Natural killer cell treated with Interleukin-12 subunit alpha and Interleukin-12 subunit beta and Interleukin-15 and Interleukin-18, amount 100 ng/mL, for 72 hours (primary cell): ENCODE measurements at regions not wholly inside any gene's neighbourhood (a gene's known extent, or its start where the extent isn't known, plus 50 kb on each side); places are given as distances from the start of the nearest gene placed in this dataset.
A peak's percentile ranks its signal among the peaks of the same experiment; 100 is the strongest.
"Not testable (repeated sequence)": the region's sequence is repeated elsewhere in the genome, so short reads cannot be mapped to it uniquely, and the experiment has no call there.

Experiments
- ATAC-seq, 2 donors: fragments of 150-1000 bp; cut with Tn5 transposase in 1 of 2; sonication (Bioruptor Pico), chemical (Tn5 transposase) in 1 of 2; 2 replicates each; pipeline ENCODE4 v1.10.0; 2021
- DNase-seq: peaks from one replicate; pipeline ENCODE4 v3.0.0; 2022; ENCODE audit warnings: low spot score
- H3K27ac Mint-ChIP-seq, 2 donors: 1 replicate in 1 of 2; 2 replicates in 1 of 2; pipeline ENCODE4 v1.8.0; 2022; ENCODE audit warnings: mixed read lengths in 2 of 2, mild to moderate bottlenecking in 1 of 2, moderate library complexity in 1 of 2
- H3K27me3 Mint-ChIP-seq, 2 donors: 1 replicate in 1 of 2; 2 replicates in 1 of 2; pipeline ENCODE4 v1.8.0; 2022; ENCODE audit warnings: mixed read lengths in 2 of 2
- H3K36me3 Mint-ChIP-seq: one replicate; pipeline ENCODE4 v1.8.0; 2022; ENCODE audit warnings: mixed read lengths
- H3K4me1 Mint-ChIP-seq, 2 donors: 1 replicate in 1 of 2; 2 replicates in 1 of 2; pipeline ENCODE4 v1.8.0; 2022; ENCODE audit warnings: low read depth in 2 of 2, mixed read lengths in 2 of 2, mild to moderate bottlenecking in 1 of 2
- H3K4me3 Mint-ChIP-seq: one replicate; pipeline ENCODE4 v1.8.0; 2022; ENCODE audit warnings: mixed read lengths
- H3K9me3 Mint-ChIP-seq: 2 replicates; pipeline ENCODE4 v1.8.0; 2022; ENCODE audit warnings: mixed read lengths

DNA sequence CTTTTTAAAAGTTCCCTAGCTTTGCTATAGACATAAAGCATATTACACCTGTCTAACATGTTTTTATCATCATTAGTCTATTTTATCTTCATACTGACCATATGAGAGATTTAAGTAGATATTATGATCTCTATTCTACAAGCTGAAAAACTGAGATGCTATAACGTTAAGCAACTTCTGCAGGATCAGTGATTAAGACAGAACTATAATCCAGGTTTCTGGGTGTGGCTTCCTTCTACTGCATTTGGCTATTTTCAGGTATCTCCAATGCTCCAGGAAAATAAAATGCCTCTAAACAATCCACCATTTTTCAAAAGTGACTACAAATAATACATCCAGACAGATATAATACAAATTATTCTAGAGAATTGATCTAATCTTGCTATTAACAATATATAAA lies 53.4 kb downstream of the RGS2 start:
- H3K36me3 Mint-ChIP-seq, result no peaks in the 10 kb centered on the region
- no peak for ATAC-seq
- H3K27me3 Mint-ChIP-seq, result no peaks in the 10 kb centered on the region
- H3K4me3 Mint-ChIP-seq, result no peak overlapping the region
- peaks cover 0 to 4% of the 10 kb centered on the region in 2 donors for H3K4me1 Mint-ChIP-seq
- H3K9me3 Mint-ChIP-seq, result no peaks in the 10 kb centered on the region
- H3K27ac Mint-ChIP-seq, result no peak overlapping the region
- DNase-seq, result no peak

DNA sequence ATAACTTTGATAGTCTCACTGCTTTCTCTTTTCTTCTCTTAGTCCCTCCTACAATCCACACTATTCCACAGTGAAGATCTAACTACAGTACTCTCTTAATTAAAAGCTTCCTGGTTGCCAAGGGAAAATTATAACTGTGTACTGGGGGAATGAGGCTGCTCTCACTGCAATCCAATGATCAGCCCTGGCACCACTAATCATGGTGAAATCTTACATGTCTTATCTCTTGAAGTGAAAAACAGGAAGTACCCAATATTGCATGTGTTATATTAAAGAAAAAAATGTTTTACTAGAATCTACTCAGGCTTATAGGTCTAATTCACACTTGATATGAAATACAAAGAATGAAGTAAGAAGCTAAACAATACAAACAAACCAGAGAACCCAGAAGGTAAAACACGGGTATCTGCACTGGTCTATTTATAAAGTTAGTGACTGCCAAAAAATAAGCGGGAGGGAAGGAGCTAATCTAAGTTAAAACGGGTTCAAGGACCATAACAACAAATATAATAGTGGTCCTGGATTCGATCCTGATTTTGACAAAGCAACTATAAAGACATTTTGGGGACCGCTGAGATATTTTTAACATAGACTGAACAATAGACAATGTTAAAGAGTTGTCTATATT lies 57.5 kb downstream of the RGS2 start:
- no peak overlapping the region for H3K27ac Mint-ChIP-seq
- no peak overlapping the region for H3K4me3 Mint-ChIP-seq
- H3K4me1 Mint-ChIP-seq, result peaks cover 0 to 4% of the 10 kb centered on the region in 2 donors
- ATAC-seq (no peak), DNase-seq (no peak)
- H3K27me3 Mint-ChIP-seq, result peaks cover 0 to 3% of the 10 kb centered on the region in 2 donors
- H3K36me3 Mint-ChIP-seq, result no peaks in the 10 kb centered on the region
- H3K9me3 Mint-ChIP-seq, result no peaks in the 10 kb centered on the region

DNA sequence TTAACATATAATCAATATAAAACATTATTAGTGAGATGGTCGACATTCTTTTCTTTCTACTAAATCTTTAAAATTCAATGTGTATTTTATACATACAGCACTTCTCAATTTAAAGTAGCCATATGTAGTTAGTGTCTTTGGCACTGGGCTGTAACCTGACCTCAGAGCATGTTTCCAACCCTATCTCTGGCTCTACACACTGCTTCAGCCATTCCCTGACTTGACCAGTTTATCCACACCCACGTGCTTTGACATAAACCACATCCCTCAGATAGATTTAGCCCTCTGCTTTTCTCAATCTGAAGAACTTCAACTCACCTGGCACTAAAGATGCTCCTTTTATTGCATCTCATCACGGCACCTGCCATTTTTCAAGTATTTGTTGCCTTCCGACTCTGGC lies 58.3 kb downstream of the RGS2 start:
- no peak for DNase-seq
- Mint-ChIP-seq H3K9me3 (no peaks in the 10 kb centered on the region), H3K27ac (no peak overlapping the region), H3K4me1 (peaks cover 0 to 4% of the 10 kb centered on the region in 2 donors), H3K36me3 (no peaks in the 10 kb centered on the region), H3K4me3 (no peak overlapping the region), H3K27me3 (peaks cover 0 to 3% of the 10 kb centered on the region in 2 donors)
- ATAC-seq, result no peak

DNA sequence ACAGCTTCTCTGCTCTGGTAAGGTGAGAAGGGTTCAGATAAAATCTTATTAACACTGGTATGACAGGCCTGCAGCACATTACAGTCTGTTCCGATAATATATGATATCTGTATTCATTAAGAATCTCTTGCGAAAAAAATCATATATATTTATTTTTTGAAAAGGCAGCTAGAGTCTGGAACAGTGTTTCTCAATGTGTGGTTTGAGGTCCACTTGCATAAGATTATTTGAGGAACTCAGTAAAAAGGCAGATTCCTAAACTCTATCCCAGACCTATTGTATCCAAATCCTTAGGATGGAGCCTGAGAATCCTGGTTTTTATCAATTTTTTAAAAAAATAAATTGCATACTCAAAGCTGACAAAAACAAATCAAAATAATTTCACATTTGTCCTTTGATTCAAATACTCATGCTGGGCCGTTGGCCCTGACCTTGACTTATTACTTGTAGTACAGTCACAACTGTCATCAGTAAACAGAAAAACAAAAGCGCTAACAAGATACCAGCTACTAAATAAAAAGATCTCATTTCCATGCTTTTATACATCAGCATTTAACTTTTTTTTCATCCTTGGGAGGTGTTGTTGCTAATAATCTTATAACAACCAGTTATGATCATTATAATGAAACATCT lies 60.6 kb downstream of the RGS2 start:
- H3K36me3 Mint-ChIP-seq, result no peaks in the 10 kb centered on the region
- H3K27me3 Mint-ChIP-seq, result peaks cover 3 to 6% of the 10 kb centered on the region in 2 donors
- ATAC-seq (no peak), DNase-seq (no peak)
- H3K9me3 Mint-ChIP-seq, result no peaks in the 10 kb centered on the region
- H3K4me3 Mint-ChIP-seq, result no peak overlapping the region
- H3K27ac Mint-ChIP-seq, result no peak overlapping the region
- H3K4me1 Mint-ChIP-seq, result peaks cover 0 to 4% of the 10 kb centered on the region in 2 donors

DNA sequence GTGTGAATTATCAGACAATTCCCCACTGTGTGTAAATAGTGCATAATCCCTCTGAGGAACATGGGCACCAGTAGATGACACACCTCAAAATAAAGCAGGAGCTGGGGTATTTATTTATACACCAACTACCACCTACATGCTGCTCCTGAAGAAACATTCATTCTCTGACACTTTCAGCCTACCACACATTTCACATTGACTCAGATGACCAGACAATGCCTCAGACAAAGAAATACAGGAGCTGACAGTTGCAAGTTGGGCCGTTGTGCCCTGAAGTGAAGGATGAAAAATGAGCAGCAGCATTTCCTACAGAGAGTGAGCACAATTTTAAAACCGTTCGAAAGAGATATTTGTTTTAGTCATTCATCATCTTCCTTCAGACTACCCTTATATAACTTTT lies 63.2 kb downstream of the RGS2 start:
- no peak overlapping the region for H3K4me3 Mint-ChIP-seq
- no peaks in the 10 kb centered on the region for H3K36me3 Mint-ChIP-seq
- H3K27ac Mint-ChIP-seq, result no peak overlapping the region
- no peaks in the 10 kb centered on the region for H3K9me3 Mint-ChIP-seq
- no peaks in the 10 kb centered on the region for H3K4me1 Mint-ChIP-seq
- ATAC-seq (no peak), DNase-seq (no peak)
- peaks cover 6 to 22% of the 10 kb centered on the region in 2 donors for H3K27me3 Mint-ChIP-seq

DNA sequence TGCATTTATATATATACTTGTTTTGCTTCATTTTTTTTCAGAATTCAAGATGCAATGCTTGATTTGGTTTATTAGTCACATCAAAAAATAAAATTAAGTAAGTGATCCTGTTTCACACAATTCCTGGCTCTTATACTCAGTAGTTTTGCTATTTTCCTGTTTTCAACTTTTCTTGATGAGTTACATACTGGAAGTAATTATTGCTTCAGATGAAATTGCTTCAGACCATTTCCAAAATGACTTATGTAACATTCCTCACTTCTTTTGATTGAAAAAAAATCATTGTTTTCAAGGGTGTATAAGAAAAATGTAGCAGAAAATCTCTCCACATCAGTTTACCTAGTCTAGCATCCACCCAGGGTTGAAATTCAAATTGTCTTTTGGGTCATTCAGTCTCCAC lies 65.0 kb downstream of the RGS2 start:
- Mint-ChIP-seq H3K27me3 (peaks cover 3 to 22% of the 10 kb centered on the region in 2 donors), H3K36me3 (no peaks in the 10 kb centered on the region), H3K27ac (no peak overlapping the region), H3K4me3 (no peak overlapping the region), H3K9me3 (no peaks in the 10 kb centered on the region), H3K4me1 (peaks cover 0 to 5% of the 10 kb centered on the region in 2 donors)
- no peak for DNase-seq
- ATAC-seq, result no peak

DNA sequence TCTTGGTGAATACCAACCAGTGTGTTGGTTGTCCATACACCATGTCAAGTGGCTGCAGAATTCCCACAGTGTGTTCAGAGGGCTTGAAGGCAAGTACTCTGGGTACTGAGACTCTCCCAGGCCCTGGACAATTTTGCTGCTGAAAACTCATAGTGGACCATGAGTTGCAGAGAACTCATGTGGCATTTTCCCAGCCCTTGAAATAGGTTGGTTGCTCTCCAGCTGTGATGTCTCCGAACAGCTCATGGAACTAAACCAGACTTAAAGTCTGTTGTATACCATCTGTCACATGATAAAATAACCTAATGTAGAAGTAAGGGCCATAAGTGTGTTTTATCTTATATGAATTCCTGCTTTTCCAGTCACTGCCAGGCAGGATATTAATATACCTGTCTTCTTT lies 67.8 kb downstream of the RGS2 start:
- Mint-ChIP-seq H3K4me1 (peaks cover 0 to 5% of the 10 kb centered on the region in 2 donors), H3K27ac (no peak overlapping the region), H3K9me3 (no peaks in the 10 kb centered on the region), H3K4me3 (no peak overlapping the region), H3K27me3 (peaks cover 6 to 22% of the 10 kb centered on the region in 2 donors), H3K36me3 (no peaks in the 10 kb centered on the region)
- ATAC-seq (no peak), DNase-seq (no peak)

DNA sequence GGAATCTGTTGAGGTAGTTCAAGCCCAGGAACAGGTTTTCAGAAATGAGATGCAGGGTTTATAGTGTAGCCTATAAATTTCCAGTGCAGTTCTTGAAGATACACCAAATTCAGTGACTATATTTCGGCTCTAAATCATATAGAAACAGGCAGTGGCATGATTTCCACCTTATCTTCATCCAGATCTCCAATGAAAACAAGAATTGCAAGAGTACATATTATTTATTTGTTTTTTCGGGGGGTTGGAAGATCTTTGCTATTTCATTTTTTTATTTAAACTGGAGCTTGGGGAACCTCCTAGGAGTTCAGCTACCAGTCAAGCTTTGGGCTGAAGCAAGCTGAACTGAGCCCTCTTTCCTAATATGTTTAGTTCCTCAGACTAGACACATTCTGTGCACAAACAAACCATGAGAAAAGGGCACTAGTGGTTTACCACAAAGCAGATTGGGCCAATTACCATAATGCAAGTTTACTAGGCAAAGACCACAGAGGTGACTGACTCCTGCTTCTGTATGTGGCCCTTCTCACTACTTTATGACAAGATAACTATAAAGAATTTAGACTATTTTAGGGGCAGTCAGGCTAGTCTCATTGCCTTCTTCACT lies 68.5 kb downstream of the RGS2 start:
- Mint-ChIP-seq H3K9me3 (no peaks in the 10 kb centered on the region), H3K36me3 (no peaks in the 10 kb centered on the region), H3K27ac (no peak overlapping the region), H3K4me3 (no peak overlapping the region), H3K4me1 (peaks cover 0 to 5% of the 10 kb centered on the region in 2 donors), H3K27me3 (peaks cover 6 to 22% of the 10 kb centered on the region in 2 donors)
- peak in 1 of 2 donors; percentile 48 for ATAC-seq
- no peak for DNase-seq

DNA sequence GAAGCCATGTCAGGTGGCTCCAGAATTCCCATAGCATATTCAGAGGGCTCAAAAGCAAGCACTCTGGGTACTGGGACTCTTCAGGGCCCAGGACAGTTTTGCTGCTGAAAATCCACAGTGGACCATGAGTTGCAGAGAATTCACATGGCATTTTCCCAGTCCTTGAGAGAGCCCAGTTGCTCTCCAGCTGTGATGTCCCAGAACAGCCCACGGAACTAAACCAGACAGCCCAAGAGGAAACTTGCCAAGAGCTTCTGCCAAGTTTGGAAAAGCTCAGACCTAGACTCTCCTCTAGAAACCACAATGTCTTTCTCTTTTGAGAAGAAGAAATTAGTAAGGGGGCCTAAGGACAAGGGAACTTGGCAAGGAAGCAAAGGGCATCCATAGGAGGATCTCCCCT lies 69.4 kb downstream of the RGS2 start:
- Mint-ChIP-seq H3K4me1 (peaks cover 0 to 5% of the 10 kb centered on the region in 2 donors), H3K27me3 (peaks cover 6 to 22% of the 10 kb centered on the region in 2 donors), H3K36me3 (no peaks in the 10 kb centered on the region), H3K4me3 (no peak overlapping the region), H3K9me3 (no peaks in the 10 kb centered on the region), H3K27ac (no peak overlapping the region)
- DNase-seq, result no peak
- no peak for ATAC-seq

DNA sequence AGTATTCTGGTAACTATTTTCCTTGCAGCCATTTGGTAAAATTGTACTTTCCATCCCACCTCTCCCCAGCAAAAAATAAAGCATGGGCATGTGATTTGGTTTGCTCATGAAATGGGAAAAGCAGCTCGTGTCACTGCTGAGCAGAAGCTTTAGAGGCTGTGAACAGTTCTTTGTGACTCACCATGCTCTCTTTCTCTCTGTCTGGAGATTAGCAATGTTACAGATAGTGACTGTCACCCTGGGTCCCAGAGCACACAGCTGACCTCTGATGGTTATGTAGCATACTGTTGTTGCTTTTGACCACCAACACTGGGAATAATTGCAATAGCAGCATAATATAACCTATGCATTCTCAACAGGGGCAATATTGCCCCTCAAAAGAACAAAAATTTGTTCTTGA lies 70.6 kb downstream of the RGS2 start:
- H3K27me3 Mint-ChIP-seq, result peaks cover 6 to 17% of the 10 kb centered on the region in 2 donors

DNA sequence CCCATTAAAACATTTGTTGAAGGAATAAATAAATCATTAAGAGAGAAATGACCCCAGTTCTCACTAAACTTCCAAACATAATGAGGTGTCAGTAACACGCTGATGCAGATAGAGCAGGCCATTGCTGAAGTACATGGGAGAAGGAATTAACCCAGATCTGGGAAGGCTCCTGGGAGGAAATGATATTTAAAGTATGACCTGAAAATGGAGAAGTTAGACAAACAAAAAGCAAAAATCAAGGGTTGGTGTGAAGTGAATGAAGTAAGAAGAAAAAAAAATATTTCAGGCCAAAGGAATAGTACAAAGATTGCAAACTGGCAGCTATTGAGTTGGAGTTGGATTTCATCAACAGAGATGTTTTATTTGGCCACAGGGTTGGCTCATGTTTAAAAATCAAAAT lies 71.4 kb downstream of the RGS2 start:
- ATAC-seq, result no peak
- peaks cover 3 to 5% of the 10 kb centered on the region in 2 donors for H3K4me1 Mint-ChIP-seq
- H3K27ac Mint-ChIP-seq, result no peak overlapping the region
- no peaks in the 10 kb centered on the region for H3K9me3 Mint-ChIP-seq
- no peak overlapping the region for H3K4me3 Mint-ChIP-seq
- no peaks in the 10 kb centered on the region for H3K36me3 Mint-ChIP-seq
- peaks cover 5 to 8% of the 10 kb centered on the region in 2 donors for H3K27me3 Mint-ChIP-seq
- DNase-seq, result no peak

More for the DNA sequence above, 70.6 kb downstream of the RGS2 start:
- DNase-seq, result no peak
- Mint-ChIP-seq H3K9me3 (no peaks in the 10 kb centered on the region), H3K36me3 (no peaks in the 10 kb centered on the region), H3K4me3 (no peak overlapping the region), H3K27ac (no peak overlapping the region), H3K4me1 (peaks cover 0 to 5% of the 10 kb centered on the region in 2 donors)
- ATAC-seq, result no peak

DNA sequence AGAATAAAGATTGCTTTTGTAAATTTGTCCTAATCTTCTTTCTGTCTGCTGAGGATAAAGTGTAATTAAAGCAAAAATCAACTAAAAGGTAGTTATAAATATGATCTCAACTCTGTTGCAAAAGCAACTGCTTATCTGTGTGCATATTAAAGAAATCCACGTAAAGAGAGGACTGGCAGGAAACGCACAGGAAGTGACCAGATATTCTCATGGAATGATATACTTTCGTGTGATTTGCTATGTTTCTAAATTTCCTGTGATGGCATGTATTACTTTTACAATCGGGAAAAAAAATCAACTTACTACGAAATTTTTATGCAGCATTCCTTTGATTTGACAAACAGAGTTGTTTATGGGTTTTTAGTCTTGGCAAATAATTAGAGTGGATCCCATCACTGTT lies 75.4 kb downstream of the RGS2 start:
- H3K27me3 Mint-ChIP-seq, result peaks cover 0 to 3% of the 10 kb centered on the region in 2 donors
- peaks cover 0 to 7% of the 10 kb centered on the region in 2 donors for H3K4me1 Mint-ChIP-seq
- no peak overlapping the region for H3K27ac Mint-ChIP-seq
- H3K4me3 Mint-ChIP-seq, result no peak overlapping the region
- no peak for ATAC-seq
- no peaks in the 10 kb centered on the region for H3K36me3 Mint-ChIP-seq
- no peak for DNase-seq
- no peaks in the 10 kb centered on the region for H3K9me3 Mint-ChIP-seq

DNA sequence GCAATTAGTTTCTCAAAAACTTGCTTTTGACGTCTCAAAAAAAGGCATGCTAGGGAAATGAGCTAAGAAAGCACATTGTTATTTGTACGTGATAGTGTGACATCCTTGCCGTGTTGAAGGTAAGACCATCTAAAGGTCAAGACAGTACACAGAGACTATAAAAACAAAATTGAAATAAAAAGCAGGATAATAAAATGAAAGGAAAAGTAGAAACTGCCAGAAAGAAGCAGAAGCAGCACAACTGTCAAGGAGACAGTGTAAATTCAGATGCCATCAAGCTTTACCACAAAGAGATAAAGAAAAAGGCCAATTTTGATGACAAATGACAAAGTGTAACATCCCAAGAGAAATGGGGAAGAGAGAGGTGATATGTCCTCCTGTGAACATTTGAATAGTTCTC lies 76.5 kb downstream of the RGS2 start:
- H3K4me3 Mint-ChIP-seq, H3K27ac Mint-ChIP-seq, H3K4me1 Mint-ChIP-seq, ATAC-seq, DNase-seq, H3K36me3 Mint-ChIP-seq, H3K27me3 Mint-ChIP-seq, H3K9me3 Mint-ChIP-seq: not testable (repeated sequence)

DNA sequence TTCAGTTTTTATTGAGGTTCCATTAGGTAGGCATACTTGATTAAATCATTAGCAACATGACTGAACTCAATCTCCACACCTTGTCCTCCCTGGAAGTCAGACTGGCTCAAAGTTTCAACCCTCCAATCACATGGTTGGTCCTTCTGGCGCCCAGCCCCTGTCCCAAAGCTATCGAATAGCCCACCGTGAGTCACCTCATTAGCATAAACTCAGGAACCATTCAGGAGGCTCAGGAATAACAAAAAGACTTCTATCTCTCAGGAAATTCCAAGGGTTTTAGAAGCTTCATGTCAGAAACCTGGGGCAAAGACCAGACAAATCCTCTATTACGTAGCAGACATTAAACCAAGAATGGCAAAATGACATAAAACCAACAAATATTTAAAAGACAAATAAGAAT lies 78.6 kb downstream of the RGS2 start:
- H3K4me1 Mint-ChIP-seq, result peaks cover 0 to 7% of the 10 kb centered on the region in 2 donors
- no peak overlapping the region for H3K4me3 Mint-ChIP-seq
- no peak for DNase-seq
- no peak for ATAC-seq
- H3K36me3 Mint-ChIP-seq, result no peaks in the 10 kb centered on the region
- H3K27me3 Mint-ChIP-seq, result no peaks in the 10 kb centered on the region
- no peaks in the 10 kb centered on the region for H3K9me3 Mint-ChIP-seq
- no peak overlapping the region for H3K27ac Mint-ChIP-seq
